ENCODE measurements at regions not wholly inside any gene's neighbourhood (a gene's known extent, or its start where the extent isn't known, plus 50 kb on each side); places are given as distances from the start of the nearest gene placed in this dataset.
"Not testable (repeated sequence)": the region's sequence is repeated elsewhere in the genome, so short reads cannot be mapped to it uniquely, and the experiment has no call there.

DNA sequence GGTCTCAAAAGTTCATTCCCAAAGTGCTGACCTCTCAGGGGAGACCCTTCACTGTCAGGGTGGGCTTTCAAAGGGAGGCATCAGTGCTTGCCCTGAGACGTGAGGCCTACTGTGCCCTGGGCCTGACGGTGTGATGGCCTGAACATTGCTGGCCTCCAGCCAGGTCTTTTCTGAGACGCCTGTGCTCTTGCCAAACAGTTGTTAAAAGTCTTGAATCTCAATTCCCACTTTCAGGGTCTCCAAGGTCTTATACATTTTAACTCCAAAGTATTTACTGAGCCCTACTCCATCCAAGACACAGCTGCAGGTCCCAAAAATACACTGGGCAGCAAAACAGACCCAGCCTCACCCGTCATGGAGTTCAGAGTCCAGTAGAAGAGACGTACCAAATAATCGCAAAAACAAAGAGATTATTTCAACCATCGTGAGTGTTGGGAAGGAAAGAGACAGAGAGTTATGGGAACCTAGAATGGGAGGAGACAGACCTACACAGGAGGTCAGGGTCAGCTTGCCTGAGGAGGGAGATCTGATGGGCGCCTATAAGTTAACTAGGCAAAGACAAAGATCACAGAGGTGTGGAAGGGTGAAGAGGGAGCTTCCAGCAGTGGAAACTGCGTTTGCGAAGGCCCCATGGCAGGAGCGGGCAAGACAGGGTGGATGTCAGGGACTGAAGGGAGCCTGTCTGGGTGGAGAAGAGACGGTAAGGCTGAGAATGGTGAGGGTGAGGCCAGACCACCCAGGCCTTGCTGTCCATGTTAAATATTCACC, 446.3 kb downstream of the PREX1 start:
- ChIA-PET POLR2A (no interaction called here), CTCF (no interaction called here)
- DNase-seq (ENCODE audit: low read depth, low spot score), result no peak
- H3K4me3 ChIP-seq (ENCODE audit: low read depth, low read length), result no peak overlapping the region
- TF ChIP-seq, protein P1, sequence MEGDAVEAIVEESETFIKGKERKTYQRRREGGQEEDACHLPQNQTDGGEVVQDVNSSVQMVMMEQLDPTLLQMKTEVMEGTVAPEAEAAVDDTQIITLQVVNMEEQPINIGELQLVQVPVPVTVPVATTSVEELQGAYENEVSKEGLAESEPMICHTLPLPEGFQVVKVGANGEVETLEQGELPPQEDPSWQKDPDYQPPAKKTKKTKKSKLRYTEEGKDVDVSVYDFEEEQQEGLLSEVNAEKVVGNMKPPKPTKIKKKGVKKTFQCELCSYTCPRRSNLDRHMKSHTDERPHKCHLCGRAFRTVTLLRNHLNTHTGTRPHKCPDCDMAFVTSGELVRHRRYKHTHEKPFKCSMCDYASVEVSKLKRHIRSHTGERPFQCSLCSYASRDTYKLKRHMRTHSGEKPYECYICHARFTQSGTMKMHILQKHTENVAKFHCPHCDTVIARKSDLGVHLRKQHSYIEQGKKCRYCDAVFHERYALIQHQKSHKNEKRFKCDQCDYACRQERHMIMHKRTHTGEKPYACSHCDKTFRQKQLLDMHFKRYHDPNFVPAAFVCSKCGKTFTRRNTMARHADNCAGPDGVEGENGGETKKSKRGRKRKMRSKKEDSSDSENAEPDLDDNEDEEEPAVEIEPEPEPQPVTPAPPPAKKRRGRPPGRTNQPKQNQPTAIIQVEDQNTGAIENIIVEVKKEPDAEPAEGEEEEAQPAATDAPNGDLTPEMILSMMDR (IDR thresholded peaks at IDR 0.05; ENCODE audit: insufficient read depth, low read length, missing control alignments), result no peak

DNA sequence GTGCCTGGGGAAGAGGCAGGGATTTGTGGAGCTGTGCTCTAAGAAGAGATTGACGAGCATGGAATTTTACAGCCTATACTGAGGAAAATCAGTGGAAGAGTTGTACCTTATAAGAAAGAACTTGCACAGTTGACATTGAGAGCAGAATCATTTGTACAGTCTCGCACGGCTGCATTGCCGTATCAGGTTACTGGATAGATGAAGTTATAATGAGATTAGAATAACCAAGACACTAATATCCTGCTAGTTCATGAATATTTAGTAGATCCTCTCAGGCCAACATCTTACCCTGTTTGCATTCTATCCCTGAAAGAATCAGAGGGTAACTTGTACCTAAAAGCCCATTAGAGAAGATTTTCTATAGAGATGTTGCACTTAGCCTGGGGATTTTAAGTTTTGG, 447.1 kb downstream of the PREX1 start:
- CTCF ChIA-PET, result no interaction called here
- DNase-seq (ENCODE audit: low read depth, low spot score), result no peak
- H3K4me3 ChIP-seq (ENCODE audit: low read depth, low read length), result no peak overlapping the region
- POLR2A ChIA-PET, result no interaction called here
- TF ChIP-seq, protein P1 (IDR thresholded peaks at IDR 0.05; ENCODE audit: insufficient read depth, low read length, missing control alignments), result no peak

DNA sequence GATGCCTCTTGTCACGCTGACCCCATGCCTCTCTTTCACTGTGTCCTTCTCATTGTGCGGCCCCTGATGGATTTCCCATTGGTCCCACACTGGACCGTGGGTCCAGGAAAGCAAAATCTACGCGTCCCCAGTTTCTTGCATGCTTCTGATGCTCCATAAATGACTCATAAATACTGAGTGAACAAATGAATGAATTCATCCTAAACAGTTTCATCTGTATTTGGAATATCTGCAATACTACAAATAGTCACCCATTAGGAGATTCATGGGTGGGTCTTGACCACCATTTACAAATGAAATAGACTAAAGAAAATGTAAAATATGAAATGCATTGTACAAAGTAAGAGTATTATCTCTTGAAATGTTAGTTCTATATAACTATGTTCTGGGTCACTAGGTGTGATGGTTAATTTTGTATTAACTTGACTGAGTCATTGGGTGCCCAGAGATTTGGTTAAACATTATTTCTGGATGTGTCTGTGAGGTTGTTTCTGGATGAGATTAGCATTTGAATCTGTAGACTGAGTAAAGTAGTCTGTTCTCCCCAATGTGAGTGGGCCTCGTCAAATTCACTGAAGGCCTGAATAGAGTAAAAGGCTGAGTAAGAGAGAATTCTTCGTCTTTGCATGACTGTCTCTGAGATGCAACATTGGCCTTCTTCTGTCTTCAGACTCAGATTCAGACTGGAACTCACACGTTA, 448.7 kb downstream of the PREX1 start:
- CTCF ChIA-PET, result no interaction called here
- TF ChIP-seq, protein P1 (IDR thresholded peaks at IDR 0.05; ENCODE audit: insufficient read depth, low read length, missing control alignments), result no peak
- DNase-seq (ENCODE audit: low read depth, low spot score), result no peak

DNA sequence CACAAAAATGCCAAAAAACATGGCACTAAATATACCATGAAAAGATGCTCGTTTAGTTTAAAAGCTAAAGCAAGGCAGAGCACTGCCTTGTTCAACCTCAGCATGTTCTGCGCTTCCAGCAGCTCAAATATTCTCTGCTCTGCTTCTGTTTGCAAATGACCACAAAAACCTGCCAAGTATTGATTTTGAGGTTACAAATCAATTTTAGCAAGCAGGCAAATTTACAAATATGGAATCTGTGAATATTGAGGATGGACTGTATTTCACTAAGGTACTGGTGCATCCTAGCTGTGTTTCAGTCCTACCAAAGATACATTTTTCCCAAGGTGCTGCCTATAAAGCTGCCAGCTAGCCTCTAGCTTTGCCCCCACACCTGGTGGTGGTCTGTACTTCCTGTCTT, 449.9 kb downstream of the PREX1 start:
- ChIA-PET CTCF (no interaction called here), POLR2A (no interaction called here)
- TF ChIP-seq, protein P1 (IDR thresholded peaks at IDR 0.05; ENCODE audit: insufficient read depth, low read length, missing control alignments), result no peak
- no peak for DNase-seq (ENCODE audit: low read depth, low spot score)
- H3K4me3 ChIP-seq (ENCODE audit: low read depth, low read length), result no peak overlapping the region

More for the DNA sequence above, 448.7 kb downstream of the PREX1 start:
- H3K4me3 ChIP-seq (ENCODE audit: low read depth, low read length), result no peak overlapping the region
- POLR2A ChIA-PET, result no interaction called here

DNA sequence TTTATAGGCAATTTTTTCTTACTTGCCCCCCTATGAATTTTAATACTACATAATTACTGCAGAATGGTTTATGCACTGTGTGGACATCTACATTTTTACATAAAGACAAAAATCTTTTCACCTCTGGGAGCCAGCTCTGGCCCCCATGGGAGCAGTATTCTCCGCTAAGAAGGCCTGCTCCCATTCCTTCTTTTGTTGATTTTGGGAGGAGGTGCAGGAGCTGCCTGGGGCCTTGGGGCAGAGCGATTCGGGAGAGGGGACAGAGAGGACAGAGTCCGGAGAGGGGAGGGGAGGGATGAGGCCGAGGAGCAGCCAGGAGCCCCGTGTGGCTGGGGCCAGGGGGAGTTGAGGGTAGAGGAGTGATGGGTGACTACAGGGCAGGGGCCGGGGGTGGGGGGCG, 452.0 kb downstream of the PREX1 start:
- H3K4me3 ChIP-seq (ENCODE audit: low read depth, low read length), result no peak overlapping the region
- DNase-seq (ENCODE audit: low read depth, low spot score), result no peak
- POLR2A ChIA-PET, result no interaction called here
- CTCF ChIA-PET, result no interaction called here
- TF ChIP-seq, protein P1 (IDR thresholded peaks at IDR 0.05; ENCODE audit: insufficient read depth, low read length, missing control alignments), result no peak

DNA sequence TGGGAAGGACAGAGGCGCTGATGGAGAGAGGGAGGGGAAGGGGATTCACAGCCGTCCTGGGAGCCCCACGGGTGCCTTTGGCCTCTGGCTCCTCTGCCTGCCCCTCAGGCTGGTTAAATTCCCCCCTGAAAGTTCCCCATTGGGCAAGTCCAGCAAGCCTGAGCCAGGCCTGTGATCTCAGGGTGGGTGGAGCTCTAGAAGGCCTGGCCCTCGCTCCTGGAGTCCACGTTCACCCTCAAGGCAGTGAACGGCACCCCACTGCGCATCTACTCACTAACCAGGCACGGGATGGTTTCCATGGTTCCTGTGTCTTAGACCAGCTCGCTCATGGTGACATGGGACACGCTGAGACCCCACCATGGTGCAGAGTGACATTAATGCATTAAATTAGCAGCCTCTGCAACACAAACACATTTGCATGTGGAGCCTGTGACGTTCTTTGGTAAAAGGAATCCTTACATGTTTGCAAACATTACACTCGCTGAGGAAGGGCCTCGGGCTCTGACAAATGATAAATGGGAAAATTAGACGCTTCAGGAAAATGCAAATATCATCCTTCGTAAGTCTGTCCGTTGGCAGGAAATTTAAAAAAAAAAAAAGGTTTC, 452.7 kb downstream of the PREX1 start:
- CTCF ChIA-PET, result interaction anchor here (1.3 kb wide), 1 partner anchor 589 kb away, joined by 3 read pairs; no protein-coding TSS in a partner anchor
- DNase-seq (ENCODE audit: low read depth, low spot score), result no peak
- no peak overlapping the region for H3K4me3 ChIP-seq (ENCODE audit: low read depth, low read length)
- TF ChIP-seq, protein P1 (IDR thresholded peaks at IDR 0.05; ENCODE audit: insufficient read depth, low read length, missing control alignments), result no peak
- POLR2A ChIA-PET, result no interaction called here

DNA sequence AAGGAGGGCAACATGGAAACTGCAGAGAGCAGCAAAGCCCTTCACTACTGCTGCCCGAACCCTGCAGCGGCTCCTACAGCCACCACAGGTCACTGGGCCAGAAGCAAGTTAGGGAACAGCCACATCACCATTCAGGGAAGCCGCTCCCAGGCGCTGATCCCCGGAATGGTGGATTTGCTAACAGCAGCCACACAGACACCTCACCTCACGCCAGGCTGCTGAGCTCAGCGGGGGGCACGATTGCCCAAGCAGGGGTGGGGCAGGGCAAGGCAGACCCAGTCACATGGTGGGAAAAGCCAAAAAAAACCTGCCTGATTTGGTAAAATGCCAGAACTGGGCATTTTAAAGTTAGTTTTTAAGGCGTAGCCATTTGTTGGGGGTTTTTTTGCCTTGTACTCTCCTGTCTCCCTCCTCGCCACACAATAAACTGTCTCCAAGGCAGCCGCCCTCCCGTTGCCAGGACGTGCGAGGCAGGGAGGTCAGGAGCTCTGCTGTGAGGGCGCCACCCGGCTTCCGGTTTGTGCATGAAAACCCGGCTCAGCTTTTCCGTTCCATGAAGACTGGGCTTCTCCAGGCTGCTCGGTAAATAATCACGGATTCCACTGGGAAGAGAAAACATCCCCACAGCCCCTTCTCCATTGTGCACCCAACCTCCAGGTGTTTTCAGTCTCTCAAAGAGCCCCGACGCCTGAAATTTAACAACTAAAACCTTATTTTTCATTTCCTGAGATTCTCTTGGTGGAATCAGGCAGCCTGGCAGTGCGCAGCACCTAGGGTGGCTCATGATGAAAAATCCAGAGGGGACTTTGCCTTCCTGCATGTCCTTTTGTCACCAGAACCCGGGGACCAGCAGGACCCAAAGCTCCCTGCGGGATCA, 453.5 kb downstream of the PREX1 start:
- CTCF ChIA-PET, result interaction anchor here (1.3 kb wide), 1 partner anchor 588 kb away, joined by 3 read pairs; no protein-coding TSS in a partner anchor
- DNase-seq (ENCODE audit: low read depth, low spot score); H3K4me3 ChIP-seq (ENCODE audit: low read depth, low read length); POLR2A ChIA-PET: not testable (repeated sequence)

Measured in AG04449 (cell line).